SW 1271 (cell line): ENCODE measurements at regions not wholly inside any gene's neighbourhood (a gene's known extent, or its start where the extent isn't known, plus 50 kb on each side); places are given as distances from the start of the nearest gene placed in this dataset.
"Not testable (repeated sequence)": the region's sequence is repeated elsewhere in the genome, so short reads cannot be mapped to it uniquely, and the experiment has no call there.

Source experiments
- DNase-seq, 2 experiments: peaks; one replicate each; lab custom pipeline; 2025; lab: John Stamatoyannopoulos, UW

GRCh38 chr7:131145770-131146169 is 181.9 kb upstream of the MKLN1 start:
- DNase-seq, result no peak

GRCh38 chr7:131147604-131148003 is 180.1 kb upstream of the MKLN1 start:
- DNase-seq, result no peak

DNA sequence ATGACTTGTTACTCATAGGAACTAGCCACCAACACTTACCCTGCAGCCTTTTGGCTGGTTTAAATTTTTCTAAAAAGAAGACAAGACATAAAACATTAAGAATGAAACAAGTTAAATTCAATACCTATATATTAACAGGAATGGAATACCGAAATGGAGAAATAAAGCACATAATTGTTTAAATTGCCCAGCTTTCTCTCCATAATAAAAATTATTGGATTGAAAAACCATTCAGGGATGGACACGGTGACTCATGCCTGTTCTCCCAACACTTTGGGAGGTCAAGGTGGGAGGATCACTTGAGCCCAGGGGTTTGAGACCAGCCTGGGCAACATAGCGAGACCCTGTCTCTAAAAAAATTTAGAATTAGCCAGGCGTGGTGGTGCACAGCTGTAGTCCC is 179.4 kb upstream of the MKLN1 start:
- no peak for DNase-seq

GRCh38 chr7:131148708-131149428 is 178.8 kb upstream of the MKLN1 start:
- DNase-seq, result no peak

- DNase-seq, result no peak
These were observed 178.3 kb upstream of the MKLN1 start for GRCh38 chr7:131149429-131149773.

DNA sequence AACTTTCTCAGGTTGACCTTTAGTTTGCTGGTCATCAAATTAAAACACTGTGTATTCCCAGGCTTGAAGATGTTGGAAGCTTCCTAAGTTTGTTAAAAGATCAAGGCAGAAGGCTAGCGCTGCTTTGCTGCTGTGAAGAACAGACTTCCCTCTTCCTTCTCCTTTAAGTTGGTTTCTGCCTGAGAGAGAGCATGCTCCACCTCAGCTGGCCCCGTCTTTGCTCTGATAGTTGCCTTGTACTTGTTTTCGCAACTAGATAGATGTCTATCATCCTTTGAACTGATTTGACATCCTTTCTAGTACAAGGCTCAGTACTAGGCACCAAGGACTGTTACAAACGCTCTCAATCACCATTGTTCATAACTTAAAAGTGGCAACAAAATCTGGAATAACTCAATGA is 177.8 kb upstream of the MKLN1 start:
- no peak for DNase-seq

GRCh38 chr7:131151034-131151433 is 176.6 kb upstream of the MKLN1 start:
- DNase-seq, result no peak

DNA sequence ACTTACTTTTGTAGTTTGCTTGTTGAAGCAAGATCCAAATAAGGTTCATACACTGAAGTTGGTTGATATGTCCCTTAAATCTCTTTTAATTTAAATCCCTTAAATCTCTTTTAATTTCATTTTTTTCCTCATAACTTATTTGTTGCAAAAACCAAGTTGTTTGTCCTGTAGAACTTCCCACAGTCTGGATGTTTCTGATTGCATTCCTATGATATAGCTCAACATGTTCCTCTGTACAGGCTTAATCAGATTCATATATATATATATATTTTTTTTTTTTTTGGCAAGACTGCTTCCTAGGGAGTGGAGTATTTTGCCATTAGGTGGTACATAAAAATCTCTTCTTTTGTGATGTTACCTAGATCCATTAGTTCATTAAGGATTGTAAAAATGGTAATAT is 174.9 kb upstream of the MKLN1 start:
- no peak for DNase-seq

GRCh38 chr7:131154380-131154779 is 173.3 kb upstream of the MKLN1 start:
- DNase-seq, result no peak

GRCh38 chr7:131157530-131158243 is 170.0 kb upstream of the MKLN1 start:
- DNase-seq, result no peak

- not testable (repeated sequence) for DNase-seq
These were observed 169.4 kb upstream of the MKLN1 start for GRCh38 chr7:131158244-131158636.

GRCh38 chr7:131159961-131160361 is 167.7 kb upstream of the MKLN1 start:
- DNase-seq, result peak in 1 of 2 experiments; percentile 13

GRCh38 chr7:131161103-131161502 is 166.6 kb upstream of the MKLN1 start:
- no peak for DNase-seq

- DNase-seq, result peak; percentile 90 to 97
These were observed 163.4 kb upstream of the MKLN1 start for GRCh38 chr7:131164025-131164925.

GRCh38 chr7:131166066-131166465 is 161.6 kb upstream of the MKLN1 start:
- DNase-seq, result peak in 1 of 2 experiments; percentile 28

DNA sequence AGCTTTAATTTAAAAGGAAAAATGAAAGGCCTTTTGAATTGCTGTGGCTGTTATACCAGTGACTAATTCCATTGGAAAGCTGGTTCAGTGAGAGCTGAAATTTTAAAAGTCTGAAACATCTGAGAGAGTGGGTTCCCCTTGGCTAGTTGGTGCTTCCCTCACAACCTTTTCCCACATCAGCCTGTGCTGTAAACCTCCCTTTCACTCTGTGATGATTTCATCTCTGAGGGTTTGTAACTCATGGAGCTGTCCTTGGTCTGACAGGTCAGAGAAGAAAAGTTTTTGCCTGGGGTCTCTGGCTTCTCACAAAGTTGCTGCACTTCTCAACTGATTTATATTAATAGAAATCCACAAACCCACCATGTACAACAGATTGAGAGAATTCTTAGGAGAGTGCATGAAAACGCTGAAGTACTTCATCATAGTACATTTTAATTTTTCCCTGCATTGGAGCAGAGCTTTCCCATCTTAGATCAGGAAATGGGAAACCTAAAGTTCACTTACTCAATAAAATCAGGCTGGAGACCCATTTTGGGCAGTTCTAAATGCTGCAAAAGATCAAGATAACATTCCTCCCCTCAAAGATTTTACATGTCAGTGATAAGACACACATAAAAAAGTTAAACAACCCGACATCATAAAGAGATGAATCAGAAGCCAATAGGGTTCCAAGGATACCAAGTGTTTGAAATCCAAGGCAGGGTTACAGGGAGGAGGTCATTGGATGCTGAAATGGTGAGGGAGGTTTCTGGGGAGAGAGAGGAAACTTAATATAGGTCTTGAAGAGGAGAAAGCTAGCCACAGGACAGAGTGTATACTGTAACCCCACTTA is 157.0 kb upstream of the MKLN1 start:
- peak; percentile 9 to 40 for DNase-seq

DNA sequence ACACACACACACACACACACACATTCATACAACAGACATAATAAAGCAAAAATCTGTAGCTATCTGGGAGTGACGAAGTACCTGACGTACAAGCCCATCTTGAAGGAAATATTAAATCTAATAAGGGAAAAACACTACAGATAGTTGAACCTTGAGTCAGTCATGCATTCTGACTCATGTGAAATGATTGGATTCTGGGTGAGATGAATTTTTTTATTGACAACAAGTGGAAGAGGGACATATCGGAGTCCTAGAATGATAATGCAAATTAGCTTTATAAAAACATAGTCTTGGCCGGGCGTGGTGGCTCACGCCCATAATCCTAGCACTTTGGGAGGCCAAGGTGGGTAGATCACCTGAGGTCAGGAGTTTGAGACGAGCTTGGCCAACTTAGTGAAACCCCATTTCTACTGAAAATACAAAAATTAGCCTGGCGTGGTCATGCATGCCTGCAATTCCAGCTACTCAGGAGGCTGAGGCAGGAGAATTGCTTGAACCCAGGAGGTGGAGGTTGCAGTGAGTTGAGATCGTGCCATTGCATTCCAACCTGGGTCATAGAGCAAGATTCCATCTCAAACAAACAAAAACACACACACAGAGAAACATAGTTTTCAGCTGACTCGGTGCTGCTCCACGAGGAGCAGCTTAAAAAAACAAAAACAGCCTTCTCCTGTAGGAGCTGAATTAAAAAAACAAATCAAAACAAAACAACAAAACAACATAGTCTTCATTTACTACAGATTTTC is 154.4 kb upstream of the MKLN1 start:
- peak; percentile 76 to 92 for DNase-seq

DNA sequence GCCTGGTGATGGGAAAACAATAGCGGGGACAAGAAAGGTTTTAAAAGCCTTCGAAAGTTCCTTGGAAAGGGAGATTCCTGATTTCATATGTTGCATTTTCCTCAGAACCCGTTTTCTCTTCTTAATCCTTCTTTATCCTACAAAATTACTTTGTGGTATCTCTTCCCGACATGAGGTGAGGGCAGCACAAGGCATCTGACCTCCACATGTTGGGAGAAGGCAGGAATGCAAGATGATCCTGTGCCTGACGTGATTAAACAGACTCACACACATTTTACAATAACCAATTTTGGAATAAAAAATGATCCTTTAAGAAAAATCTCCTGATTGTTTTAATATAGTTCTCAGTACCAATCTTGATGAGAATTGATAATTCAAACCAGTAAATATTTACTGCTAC is 153.3 kb upstream of the MKLN1 start:
- DNase-seq, result no peak

DNA sequence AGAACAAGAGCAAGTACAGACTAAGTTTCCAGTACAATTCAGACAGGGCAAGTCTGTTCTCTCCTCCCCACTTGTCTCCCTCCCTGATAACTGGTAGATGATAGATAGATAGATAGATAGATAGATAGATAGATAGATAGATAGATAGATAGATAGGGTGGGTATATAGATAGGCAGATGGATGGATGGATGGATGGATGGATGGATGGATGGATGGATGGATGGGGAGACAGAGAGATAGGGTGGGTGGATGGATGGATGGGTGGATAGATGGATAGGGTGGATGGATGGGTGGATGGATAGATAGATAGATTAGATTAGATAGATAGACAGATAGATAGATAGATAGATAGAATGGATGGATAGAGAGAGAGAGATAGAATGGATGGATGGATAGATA is 152.8 kb upstream of the MKLN1 start:
- DNase-seq, result no peak

GRCh38 chr7:131182446-131183058 is 145.1 kb upstream of the MKLN1 start:
- DNase-seq, result no peak

- DNase-seq, result no peak
These were observed 144.6 kb upstream of the MKLN1 start for GRCh38 chr7:131183072-131183471.
